ENCODE measurements at regions not wholly inside any gene's neighbourhood (a gene's known extent, or its start where the extent isn't known, plus 50 kb on each side); places are given as distances from the start of the nearest gene placed in this dataset.

DNA sequence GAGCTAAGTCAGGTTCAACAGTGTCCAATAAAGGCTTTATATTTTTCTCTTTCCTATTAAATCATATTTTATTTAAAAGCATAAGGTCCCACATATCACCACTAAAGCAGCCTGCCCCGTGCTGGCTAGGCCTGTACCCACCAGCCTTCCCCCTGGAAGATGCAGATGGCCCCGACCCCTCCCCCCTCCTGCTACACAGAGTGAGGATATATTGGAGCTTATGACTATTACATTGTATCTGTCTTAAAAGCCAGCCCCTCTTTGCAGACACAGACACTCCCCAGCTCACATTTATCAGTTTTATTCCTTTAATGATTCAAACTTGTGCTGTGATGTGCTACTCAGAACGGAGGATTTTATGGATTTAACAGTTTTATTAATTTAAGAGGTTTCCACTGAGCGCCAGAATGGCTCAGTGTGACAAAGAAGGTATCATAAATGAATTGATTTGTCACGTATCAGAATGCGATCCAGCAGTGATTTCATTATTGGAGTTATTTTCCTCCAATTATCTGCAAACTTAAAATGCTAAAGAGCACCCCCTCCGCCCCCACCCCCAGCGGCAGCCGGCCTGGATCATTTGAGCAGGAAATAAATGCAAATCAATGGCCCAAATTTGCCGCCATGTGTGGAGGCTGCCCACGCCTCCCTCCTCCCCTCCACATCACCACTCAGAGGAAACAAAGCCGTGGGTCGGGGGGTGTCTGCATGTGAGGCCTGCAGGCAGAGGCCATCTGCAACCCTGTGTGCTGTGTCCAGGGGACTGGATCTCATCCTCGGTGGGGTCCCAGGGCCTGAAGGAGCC lies 72.6 kb upstream of the ZMIZ1 start:
- TF ChIP-seq, protein P1, sequence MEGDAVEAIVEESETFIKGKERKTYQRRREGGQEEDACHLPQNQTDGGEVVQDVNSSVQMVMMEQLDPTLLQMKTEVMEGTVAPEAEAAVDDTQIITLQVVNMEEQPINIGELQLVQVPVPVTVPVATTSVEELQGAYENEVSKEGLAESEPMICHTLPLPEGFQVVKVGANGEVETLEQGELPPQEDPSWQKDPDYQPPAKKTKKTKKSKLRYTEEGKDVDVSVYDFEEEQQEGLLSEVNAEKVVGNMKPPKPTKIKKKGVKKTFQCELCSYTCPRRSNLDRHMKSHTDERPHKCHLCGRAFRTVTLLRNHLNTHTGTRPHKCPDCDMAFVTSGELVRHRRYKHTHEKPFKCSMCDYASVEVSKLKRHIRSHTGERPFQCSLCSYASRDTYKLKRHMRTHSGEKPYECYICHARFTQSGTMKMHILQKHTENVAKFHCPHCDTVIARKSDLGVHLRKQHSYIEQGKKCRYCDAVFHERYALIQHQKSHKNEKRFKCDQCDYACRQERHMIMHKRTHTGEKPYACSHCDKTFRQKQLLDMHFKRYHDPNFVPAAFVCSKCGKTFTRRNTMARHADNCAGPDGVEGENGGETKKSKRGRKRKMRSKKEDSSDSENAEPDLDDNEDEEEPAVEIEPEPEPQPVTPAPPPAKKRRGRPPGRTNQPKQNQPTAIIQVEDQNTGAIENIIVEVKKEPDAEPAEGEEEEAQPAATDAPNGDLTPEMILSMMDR (IDR thresholded peaks at IDR 0.05) = no peak
- DNase-seq (ENCODE audit: low spot score) = no peak
- Histone ChIP-seq H3K27ac (no peak overlapping the region), H3K4me3 (no peak overlapping the region)

DNA sequence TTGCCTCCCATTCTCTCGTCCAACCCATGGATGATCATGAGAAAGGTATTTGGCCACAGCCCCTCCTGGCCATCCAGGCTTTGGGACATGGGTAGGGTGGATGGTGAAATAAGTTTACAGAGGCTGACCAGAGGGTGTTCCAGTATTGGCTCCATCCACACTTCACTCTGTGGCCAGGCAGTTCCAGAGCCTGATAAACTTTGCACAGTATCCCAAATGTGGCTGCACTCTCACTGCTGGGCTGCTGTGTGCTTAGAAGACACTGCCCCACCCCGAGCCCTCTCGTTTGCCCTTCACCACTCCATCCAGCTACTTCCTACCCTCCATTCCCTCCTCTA lies 72.0 kb upstream of the ZMIZ1 start:
- TF ChIP-seq, protein P1 (IDR thresholded peaks at IDR 0.05) = no peak
- no peak for DNase-seq (ENCODE audit: low spot score)
- Histone ChIP-seq H3K27ac (no peak overlapping the region), H3K4me3 (no peak overlapping the region)

DNA sequence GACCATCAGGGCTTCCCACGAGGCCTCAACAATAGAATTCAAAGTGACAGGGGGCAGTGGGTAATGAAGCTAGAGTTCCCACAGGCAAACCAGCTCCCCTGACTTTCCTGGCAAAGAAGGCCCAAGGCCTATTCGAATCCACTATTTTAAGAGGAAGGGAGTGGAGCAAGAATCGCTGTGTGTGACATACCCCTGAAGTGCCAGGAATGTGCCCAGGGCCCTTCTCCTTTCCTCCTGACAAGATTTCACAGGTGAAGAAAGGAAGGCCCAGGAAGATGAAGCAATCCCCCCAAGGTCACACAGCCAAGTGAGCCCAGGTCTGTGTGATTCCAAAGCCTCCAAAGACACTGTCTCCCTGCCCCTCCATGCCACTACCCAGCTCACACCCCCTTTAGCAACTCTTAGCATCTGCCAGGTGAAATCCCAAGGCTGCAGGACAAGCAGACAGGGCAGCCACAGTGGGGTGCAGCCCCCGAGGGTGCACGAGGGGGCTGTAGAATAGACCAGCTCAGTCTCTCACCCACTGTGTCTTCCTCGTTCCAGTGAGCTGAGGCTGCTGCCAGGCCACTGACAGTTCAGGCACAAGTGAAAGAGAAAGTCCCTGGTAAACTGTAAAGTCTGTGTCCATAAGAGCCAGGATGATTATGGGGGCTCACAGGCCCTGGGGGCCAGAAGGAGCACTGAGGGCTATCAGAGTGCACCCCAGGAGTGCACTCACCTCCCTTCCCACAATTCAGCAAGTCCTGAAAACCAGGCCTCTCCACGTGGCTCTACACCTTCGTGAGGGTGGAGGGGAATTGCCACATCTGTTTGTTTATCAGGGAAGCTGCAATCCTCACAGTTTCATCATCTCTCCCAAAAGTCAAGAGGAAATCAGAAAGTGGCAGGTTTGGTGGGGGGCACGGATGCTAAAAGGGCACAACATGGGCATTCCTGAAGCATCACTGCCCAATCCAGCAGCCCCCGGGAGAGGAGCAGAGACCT lies 70.8 kb upstream of the ZMIZ1 start:
- TF ChIP-seq, protein P1 (IDR thresholded peaks at IDR 0.05) = no peak
- DNase-seq (ENCODE audit: low spot score) = no peak
- Histone ChIP-seq H3K4me3 (no peak overlapping the region), H3K27ac (no peak overlapping the region)

DNA sequence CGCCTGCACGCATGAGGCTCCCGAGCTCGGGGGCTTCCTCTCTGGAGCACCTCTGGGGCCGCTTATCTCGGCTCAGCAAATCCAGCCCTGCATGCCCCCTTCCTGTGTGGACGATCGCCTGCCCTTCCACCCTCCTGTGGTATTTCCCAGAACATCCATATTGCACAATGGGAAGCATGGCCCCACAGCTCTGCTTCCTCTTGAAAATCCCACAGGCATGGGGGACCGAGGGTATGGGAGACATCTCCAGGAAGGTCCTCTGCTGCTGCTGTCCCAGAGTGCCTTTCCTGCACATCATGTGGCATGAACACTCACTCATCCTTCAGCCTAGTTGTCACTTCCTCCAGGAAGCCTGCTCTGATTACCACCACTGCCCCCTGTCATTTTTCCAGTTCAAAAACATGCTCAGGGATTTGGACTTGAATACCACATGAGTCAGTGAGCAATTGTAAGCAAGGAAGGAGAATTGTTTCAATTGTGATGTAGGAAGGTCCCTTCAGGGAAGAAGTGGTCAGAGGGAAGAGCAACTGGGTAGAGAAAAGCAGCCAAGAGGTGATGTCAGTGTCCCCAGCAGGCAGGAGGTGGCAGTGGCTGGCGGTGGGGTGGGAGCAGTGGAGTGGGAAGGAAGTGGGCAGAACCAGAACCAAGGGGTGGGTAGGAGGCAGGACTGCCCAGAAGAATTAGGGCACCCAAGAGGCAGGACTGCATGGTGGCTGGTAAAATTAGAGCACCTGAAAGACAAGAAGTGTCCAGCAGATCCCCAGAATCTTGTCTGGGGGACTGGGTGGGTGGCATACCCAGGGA lies 67.5 kb upstream of the ZMIZ1 start:
- TF ChIP-seq, protein P1 (IDR thresholded peaks at IDR 0.05) = no peak
- no peak overlapping the region for H3K4me3 ChIP-seq
- H3K27ac ChIP-seq = no peak overlapping the region
- DNase-seq (ENCODE audit: low spot score) = no peak

DNA sequence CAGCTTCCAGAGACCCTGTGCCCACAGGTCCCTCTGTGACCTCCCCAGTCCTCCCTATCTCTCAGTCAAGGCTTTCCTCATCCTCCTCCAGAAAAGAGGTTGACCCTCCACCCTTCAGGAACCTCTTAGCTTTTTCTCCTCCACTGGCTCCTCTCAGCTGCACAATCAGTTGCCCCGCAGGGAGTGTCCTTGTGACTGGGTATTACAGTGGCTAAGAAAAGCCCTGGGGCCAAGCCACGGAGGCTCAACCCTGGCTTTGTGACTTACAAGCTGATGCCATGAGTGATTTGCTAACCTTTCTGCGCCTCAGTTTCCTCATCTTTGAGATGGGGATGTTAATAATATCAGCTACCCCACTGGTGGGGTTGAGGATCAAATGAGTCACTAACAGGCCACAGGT lies 66.4 kb upstream of the ZMIZ1 start:
- TF ChIP-seq, protein P1 (IDR thresholded peaks at IDR 0.05) = no peak
- DNase-seq (ENCODE audit: low spot score) = no peak
- no peak overlapping the region for H3K27ac ChIP-seq
- no peak overlapping the region for H3K4me3 ChIP-seq

DNA sequence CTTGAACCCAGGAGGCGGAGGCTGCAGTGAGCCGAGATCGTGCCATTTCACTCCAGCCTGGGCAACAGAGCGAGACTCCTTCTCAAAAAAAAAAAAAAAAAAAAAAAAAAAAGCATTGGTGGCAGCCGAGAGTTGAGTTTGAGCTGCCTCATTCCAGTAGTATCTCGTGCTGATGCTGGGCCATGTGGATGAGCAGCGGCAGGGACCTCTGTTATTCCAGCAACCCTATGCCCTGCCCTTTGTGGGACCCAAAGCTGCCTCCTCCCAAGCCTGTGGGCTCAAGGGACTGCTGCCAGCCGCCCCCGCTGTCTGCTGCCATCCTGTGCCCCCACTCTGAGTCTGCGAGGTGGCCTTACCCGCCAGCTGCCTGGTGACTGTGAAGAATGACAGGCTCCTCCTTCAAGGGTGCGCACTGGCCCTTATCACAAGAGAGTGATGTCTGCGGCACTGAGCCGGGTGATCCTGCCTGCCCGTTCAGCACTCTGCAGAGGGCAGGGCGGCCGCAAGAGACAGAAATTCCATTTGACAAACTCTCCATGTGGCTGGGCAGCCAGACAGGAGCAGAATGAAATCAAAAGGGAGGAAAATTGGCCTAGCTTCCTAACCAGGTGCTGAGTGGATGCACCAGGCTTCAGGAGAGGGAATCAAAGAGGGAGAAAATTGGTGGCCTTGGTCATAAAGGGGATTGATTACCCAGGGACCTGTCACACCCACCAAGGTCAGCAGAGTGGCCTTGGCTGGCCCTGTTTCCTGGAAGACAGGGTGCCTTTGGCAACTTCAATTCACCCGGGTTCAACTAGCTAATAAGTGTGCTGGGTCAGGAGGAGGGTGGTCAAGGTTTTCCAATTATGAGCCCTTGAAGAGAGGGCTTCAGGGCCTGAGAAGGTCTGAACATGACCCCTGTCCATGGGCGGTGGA lies 65.3 kb upstream of the ZMIZ1 start:
- TF ChIP-seq, protein P1 (IDR thresholded peaks at IDR 0.05) = no peak
- DNase-seq (ENCODE audit: low spot score) = no peak
- H3K4me3 ChIP-seq = no peak overlapping the region
- no peak overlapping the region for H3K27ac ChIP-seq

Data from coronary artery (tissue), 2 donors.